Stimulated activated effector memory CD8-positive, alpha-beta T cell treated with anti-CD3 and anti-CD28 coated beads, Interleukin-12 subunit alpha, Interleukin-12 subunit beta, amount 100 ng/mL, for 72 hours (primary cell): ENCODE measurements at regions not wholly inside any gene's neighbourhood (a gene's known extent, or its start where the extent isn't known, plus 50 kb on each side); places are given as distances from the start of the nearest gene placed in this dataset.
A peak's percentile ranks its signal among the peaks of the same experiment; 100 is the strongest.

Source experiments
- ATAC-seq: fragments of 150-1000 bp; cut with Tn5 transposase; 2 replicates; pipeline ENCODE4 v1.10.0; 2021
- DNase-seq, 2 donors: peaks; one replicate each; pipeline ENCODE4 v3.0.0; 2021 to 2022; ENCODE audit warnings: low spot score in 2 of 2
- H3K27ac Mint-ChIP-seq: one replicate; pipeline ENCODE4 v1.8.0; 2022; ENCODE audit warnings: mild to moderate bottlenecking, mixed read lengths
- H3K36me3 Mint-ChIP-seq: one replicate; pipeline ENCODE4 v1.8.0; 2022; ENCODE audit warnings: mild to moderate bottlenecking, mixed read lengths
- H3K4me1 Mint-ChIP-seq: one replicate; pipeline ENCODE4 v1.8.0; 2022; ENCODE audit warnings: mixed read lengths
- H3K4me3 Mint-ChIP-seq: one replicate; pipeline ENCODE4 v1.8.0; 2022; ENCODE audit warnings: mild to moderate bottlenecking, mixed read lengths
- H3K9me3 Mint-ChIP-seq: one replicate; pipeline ENCODE4 v1.8.0; 2022; ENCODE audit warnings: mixed read lengths

DNA sequence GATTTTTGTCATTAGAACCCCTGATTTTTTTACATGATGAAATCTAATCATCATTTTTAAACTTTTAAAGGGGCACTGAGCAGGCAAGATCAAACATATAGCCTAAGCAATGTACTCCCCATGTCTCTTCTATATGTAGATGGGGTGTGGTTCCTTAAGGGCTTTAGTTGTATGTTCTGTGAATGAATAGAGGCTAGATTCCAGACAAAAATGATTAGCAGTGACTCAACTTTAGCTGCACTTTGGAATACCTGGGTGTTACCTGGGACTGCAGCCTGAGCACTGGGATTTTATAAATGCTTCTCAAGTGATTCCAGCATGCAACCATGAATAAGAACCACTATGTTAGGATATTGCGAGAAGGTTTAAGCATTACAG, 256.7 kb upstream of the PLEKHG7 start:
- DNase-seq (no peak), ATAC-seq (no peak)
- Mint-ChIP-seq H3K9me3 (peaks cover 7% of the 10 kb centered on the region), H3K27ac (no peak overlapping the region), H3K4me1 (peaks cover 13% of the 10 kb centered on the region), H3K4me3 (no peak overlapping the region), H3K36me3 (no peaks in the 10 kb centered on the region)

GRCh38 chr12:92445253-92446082, 257.3 kb upstream of the PLEKHG7 start:
- Mint-ChIP-seq H3K4me1 (peaks cover 13% of the 10 kb centered on the region), H3K4me3 (no peak overlapping the region), H3K9me3 (peaks cover 5% of the 10 kb centered on the region), H3K36me3 (no peaks in the 10 kb centered on the region), H3K27ac (peak overlapping the region; percentile 75)
- no peak for ATAC-seq
- DNase-seq = no peak

DNA sequence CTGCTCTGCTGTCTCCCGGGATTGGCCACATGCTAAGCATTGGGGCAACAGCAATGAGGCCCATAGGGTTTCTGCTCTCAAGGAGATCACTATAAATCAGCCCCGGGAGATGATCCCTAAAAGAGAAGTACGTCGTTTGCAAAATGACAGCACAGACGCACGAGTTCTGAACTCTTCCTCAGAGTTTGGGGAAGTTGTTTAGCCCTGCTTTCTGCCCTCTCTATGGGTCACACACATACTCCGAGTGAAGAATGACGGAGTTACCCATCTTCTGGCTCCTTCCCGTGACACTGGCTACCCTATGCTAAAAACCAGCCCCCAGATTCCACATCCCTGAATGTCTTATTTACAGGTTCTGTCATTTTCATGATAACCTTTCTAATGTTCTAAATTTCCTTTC, 258.0 kb upstream of the PLEKHG7 start:
- Mint-ChIP-seq H3K9me3 (peaks cover 4% of the 10 kb centered on the region), H3K4me3 (no peak overlapping the region), H3K27ac (peak overlapping the region; percentile 75), H3K36me3 (no peaks in the 10 kb centered on the region), H3K4me1 (peaks cover 13% of the 10 kb centered on the region)
- ATAC-seq = no peak
- no peak for DNase-seq

- peak overlapping the region; percentile 69 for H3K27ac Mint-ChIP-seq
- no peak overlapping the region for H3K4me3 Mint-ChIP-seq
- no peaks in the 10 kb centered on the region for H3K36me3 Mint-ChIP-seq
- DNase-seq = no peak
- no peak for ATAC-seq
- peaks cover 2% of the 10 kb centered on the region for H3K9me3 Mint-ChIP-seq
- H3K4me1 Mint-ChIP-seq = peaks cover 20% of the 10 kb centered on the region
These were observed 260.0 kb upstream of the PLEKHG7 start for GRCh38 chr12:92442782-92443181.

DNA sequence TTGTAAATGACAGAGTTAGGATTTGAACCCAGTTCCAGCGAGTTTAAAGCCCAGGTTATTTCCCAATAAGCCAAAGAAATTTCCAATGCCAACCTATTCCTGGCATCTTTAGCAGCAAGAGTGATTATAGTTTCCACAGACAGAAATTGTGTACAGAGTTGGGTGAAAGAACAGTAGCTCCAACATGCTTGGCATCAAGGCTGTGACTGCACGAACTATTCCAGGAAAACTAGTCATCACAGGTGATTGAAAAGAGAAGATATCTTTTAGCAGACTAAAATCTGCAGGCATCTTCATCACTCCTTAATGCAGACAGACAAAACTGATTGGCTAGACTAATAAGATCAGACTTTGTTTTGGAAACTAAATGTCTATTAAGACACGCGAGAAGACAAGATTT, 262.7 kb upstream of the PLEKHG7 start:
- no peak for ATAC-seq
- H3K4me1 Mint-ChIP-seq = peaks cover 18% of the 10 kb centered on the region
- H3K9me3 Mint-ChIP-seq = peaks cover 6% of the 10 kb centered on the region
- H3K36me3 Mint-ChIP-seq = no peaks in the 10 kb centered on the region
- H3K27ac Mint-ChIP-seq = no peak overlapping the region
- DNase-seq = no peak
- no peak overlapping the region for H3K4me3 Mint-ChIP-seq

- H3K4me1 Mint-ChIP-seq = peaks cover 25% of the 10 kb centered on the region
- no peak overlapping the region for H3K4me3 Mint-ChIP-seq
- H3K9me3 Mint-ChIP-seq = peaks cover 6% of the 10 kb centered on the region
- H3K36me3 Mint-ChIP-seq = no peaks in the 10 kb centered on the region
- ATAC-seq (peak; percentile 37), DNase-seq (no peak)
- no peak overlapping the region for H3K27ac Mint-ChIP-seq
These were observed 263.4 kb upstream of the PLEKHG7 start for GRCh38 chr12:92439420-92439805.

GRCh38 chr12:92438641-92439419, 264.0 kb upstream of the PLEKHG7 start:
- DNase-seq (no peak), ATAC-seq (no peak)
- H3K4me3 Mint-ChIP-seq = no peak overlapping the region
- peaks cover 27% of the 10 kb centered on the region for H3K4me1 Mint-ChIP-seq
- H3K36me3 Mint-ChIP-seq = no peaks in the 10 kb centered on the region
- no peak overlapping the region for H3K27ac Mint-ChIP-seq
- H3K9me3 Mint-ChIP-seq = peaks cover 6% of the 10 kb centered on the region

GRCh38 chr12:92437452-92437851, 265.3 kb upstream of the PLEKHG7 start:
- no peak overlapping the region for H3K27ac Mint-ChIP-seq
- H3K36me3 Mint-ChIP-seq = no peaks in the 10 kb centered on the region
- peaks cover 4% of the 10 kb centered on the region for H3K9me3 Mint-ChIP-seq
- DNase-seq (no peak), ATAC-seq (no peak)
- H3K4me1 Mint-ChIP-seq = peaks cover 27% of the 10 kb centered on the region
- H3K4me3 Mint-ChIP-seq = no peak overlapping the region

DNA sequence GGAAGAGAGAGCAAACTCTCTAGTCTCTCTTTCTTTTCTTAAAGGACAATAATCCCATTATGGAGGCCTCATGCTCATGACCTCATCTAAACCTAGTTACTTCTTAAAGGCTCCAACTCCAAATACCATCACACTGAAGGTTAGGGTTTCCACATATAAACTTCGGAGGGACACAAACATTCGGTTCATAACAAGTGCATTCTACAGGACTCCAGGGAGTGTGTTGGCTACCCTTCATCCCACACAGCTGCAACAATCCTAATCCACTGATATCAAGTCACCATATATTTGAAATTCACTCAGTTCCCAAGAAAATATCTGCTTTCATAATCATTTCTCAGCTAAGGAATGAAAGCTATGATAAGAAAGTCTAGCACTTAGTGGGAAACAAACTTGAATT, 265.9 kb upstream of the PLEKHG7 start:
- no peaks in the 10 kb centered on the region for H3K36me3 Mint-ChIP-seq
- no peak overlapping the region for H3K4me3 Mint-ChIP-seq
- no peak for ATAC-seq
- H3K9me3 Mint-ChIP-seq = peaks cover 4% of the 10 kb centered on the region
- H3K4me1 Mint-ChIP-seq = peaks cover 29% of the 10 kb centered on the region
- no peak for DNase-seq
- no peak overlapping the region for H3K27ac Mint-ChIP-seq

GRCh38 chr12:92434607-92435025, 268.2 kb upstream of the PLEKHG7 start:
- H3K27ac Mint-ChIP-seq = no peak overlapping the region
- H3K4me1 Mint-ChIP-seq = peaks cover 29% of the 10 kb centered on the region
- ATAC-seq = peak; percentile 74
- H3K4me3 Mint-ChIP-seq = no peak overlapping the region
- DNase-seq = no peak
- peaks cover 4% of the 10 kb centered on the region for H3K9me3 Mint-ChIP-seq
- H3K36me3 Mint-ChIP-seq = no peaks in the 10 kb centered on the region

- peaks cover 32% of the 10 kb centered on the region for H3K4me1 Mint-ChIP-seq
- H3K9me3 Mint-ChIP-seq = peaks cover 6% of the 10 kb centered on the region
- no peak overlapping the region for H3K4me3 Mint-ChIP-seq
- no peaks in the 10 kb centered on the region for H3K36me3 Mint-ChIP-seq
- peak overlapping the region; percentile 1 for H3K27ac Mint-ChIP-seq
- DNase-seq (no peak), ATAC-seq (no peak)
These were observed 269.9 kb upstream of the PLEKHG7 start for GRCh38 chr12:92432724-92433441.

DNA sequence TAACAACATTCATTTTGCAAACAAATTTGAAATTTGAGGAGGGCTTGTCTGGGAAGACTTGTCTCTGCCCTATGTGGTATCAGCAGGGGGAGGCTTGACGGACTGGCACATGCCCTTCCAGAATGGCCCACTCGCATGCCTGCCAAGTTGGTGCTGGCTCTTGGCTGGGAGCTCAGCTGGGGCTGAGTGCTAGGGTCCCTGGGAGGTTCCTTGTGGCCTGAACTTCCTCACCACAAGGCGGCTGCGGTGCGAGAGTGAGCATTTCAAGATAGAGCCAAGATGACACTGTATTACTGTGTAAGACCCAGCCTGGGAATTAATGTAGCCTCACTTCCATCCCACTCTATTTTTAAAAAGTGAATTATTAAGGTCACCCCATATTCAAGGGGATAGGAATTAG, 271.6 kb upstream of the PLEKHG7 start:
- H3K36me3 Mint-ChIP-seq = no peaks in the 10 kb centered on the region
- no peak overlapping the region for H3K4me3 Mint-ChIP-seq
- H3K4me1 Mint-ChIP-seq = peaks cover 26% of the 10 kb centered on the region
- ATAC-seq (peak; percentile 52), DNase-seq (no peak)
- peaks cover 6% of the 10 kb centered on the region for H3K9me3 Mint-ChIP-seq
- H3K27ac Mint-ChIP-seq = no peak overlapping the region

GRCh38 chr12:92426332-92426731, 276.5 kb upstream of the PLEKHG7 start:
- Mint-ChIP-seq H3K9me3 (peaks cover 3% of the 10 kb centered on the region), H3K36me3 (no peaks in the 10 kb centered on the region), H3K4me3 (no peak overlapping the region), H3K27ac (no peak overlapping the region), H3K4me1 (peaks cover 10% of the 10 kb centered on the region)
- ATAC-seq (no peak), DNase-seq (no peak)

DNA sequence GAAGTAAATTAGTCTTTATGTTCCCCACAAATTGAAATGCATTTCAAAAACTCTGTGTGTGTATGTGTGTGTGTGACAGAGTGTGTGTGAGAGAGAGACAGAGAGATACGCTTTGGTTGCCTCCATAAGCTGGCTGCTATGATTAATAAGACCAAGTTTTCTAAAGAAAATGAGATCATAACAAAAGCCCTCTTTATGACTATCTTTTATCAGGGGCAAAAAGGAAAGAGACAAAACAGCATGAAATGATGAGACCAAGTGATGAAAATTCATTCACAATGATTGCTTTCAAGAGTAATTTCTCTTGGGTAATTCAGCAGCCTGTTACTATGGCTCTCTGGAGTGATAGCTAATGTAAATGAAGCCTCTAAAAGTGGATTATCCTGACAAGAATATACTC, 277.6 kb upstream of the PLEKHG7 start:
- peaks cover 16% of the 10 kb centered on the region for H3K4me1 Mint-ChIP-seq
- no peak overlapping the region for H3K4me3 Mint-ChIP-seq
- ATAC-seq = peak; percentile 44
- H3K36me3 Mint-ChIP-seq = no peaks in the 10 kb centered on the region
- peaks cover 3% of the 10 kb centered on the region for H3K9me3 Mint-ChIP-seq
- no peak overlapping the region for H3K27ac Mint-ChIP-seq
- DNase-seq = no peak

DNA sequence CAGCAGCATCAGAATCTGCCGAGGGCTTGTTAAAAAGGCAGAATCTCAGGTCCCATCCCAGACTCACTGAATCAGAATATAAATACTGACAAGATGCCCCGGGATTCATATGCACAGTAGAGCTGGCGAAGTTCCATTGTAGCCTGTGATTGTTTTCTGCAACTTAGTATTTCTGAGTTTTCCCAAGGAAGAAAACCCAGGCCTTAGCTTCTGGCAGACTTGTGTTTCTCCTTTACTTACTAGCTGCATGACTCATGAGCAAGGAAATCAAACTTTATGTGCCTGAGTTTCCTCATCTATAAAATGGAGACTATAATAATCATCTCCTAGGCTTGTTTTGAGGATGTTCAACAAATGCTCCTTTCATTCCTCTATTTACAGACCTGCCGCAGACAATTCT, 278.5 kb upstream of the PLEKHG7 start:
- DNase-seq = no peak
- ATAC-seq = no peak
- Mint-ChIP-seq H3K4me3 (no peak overlapping the region), H3K27ac (no peak overlapping the region), H3K36me3 (no peaks in the 10 kb centered on the region), H3K4me1 (peaks cover 16% of the 10 kb centered on the region), H3K9me3 (peaks cover 3% of the 10 kb centered on the region)
